HG03558 (cell line): ENCODE measurements at regions not wholly inside any gene's neighbourhood (a gene's known extent, or its start where the extent isn't known, plus 50 kb on each side); places are given as distances from the start of the nearest gene placed in this dataset.

Source experiments
- ATAC-seq: cut with Tn5 transposase; IDR thresholded peaks from one replicate; pipeline ENCODE4 v1.9.1; 2021; ENCODE audit warnings: moderate number of reproducible peaks; ENCODE audit not compliant: unreplicated experiment; ENCODE audit errors: extremely low read depth

- no peak for ATAC-seq
Observed at GRCh38 chr4:138964716-138965426, 50.7 kb upstream of the NOCT start.

- no peak for ATAC-seq
Observed at GRCh38 chr4:138963412-138963811, 52.2 kb upstream of the NOCT start.

GRCh38 chr4:138961664-138962063 lies 53.9 kb upstream of the NOCT start:
- no peak for ATAC-seq

GRCh38 chr4:138961129-138961528 lies 54.5 kb upstream of the NOCT start:
- no peak for ATAC-seq

GRCh38 chr4:138960175-138960710 lies 55.3 kb upstream of the NOCT start:
- ATAC-seq, result no peak

GRCh38 chr4:138959097-138959815 lies 56.3 kb upstream of the NOCT start:
- ATAC-seq, result no peak

GRCh38 chr4:138958519-138958918 lies 57.1 kb upstream of the NOCT start:
- ATAC-seq, result no peak

GRCh38 chr4:138957302-138957701 lies 58.3 kb upstream of the NOCT start:
- no peak for ATAC-seq

- ATAC-seq, result no peak
Observed at GRCh38 chr4:138954428-138954827, 61.2 kb upstream of the NOCT start.

- no peak for ATAC-seq
Observed at GRCh38 chr4:138953961-138954371, 61.6 kb upstream of the NOCT start.

GRCh38 chr4:138952411-138952810 lies 63.2 kb upstream of the NOCT start:
- no peak for ATAC-seq

GRCh38 chr4:138951764-138952163 lies 63.8 kb upstream of the NOCT start:
- no peak for ATAC-seq

GRCh38 chr4:138949866-138950265 lies 65.7 kb upstream of the NOCT start:
- ATAC-seq, result no peak

GRCh38 chr4:138948918-138949317 lies 66.7 kb upstream of the NOCT start:
- ATAC-seq, result no peak

GRCh38 chr4:138946306-138946705 lies 69.3 kb upstream of the NOCT start:
- ATAC-seq, result no peak

- no peak for ATAC-seq
Observed at GRCh38 chr4:138945840-138946239, 69.7 kb upstream of the NOCT start.

- ATAC-seq, result no peak
Observed at GRCh38 chr4:138945401-138945800, 70.2 kb upstream of the NOCT start.

- no peak for ATAC-seq
Observed at GRCh38 chr4:138943893-138944292, 71.7 kb upstream of the NOCT start.

GRCh38 chr4:138941037-138941436 lies 74.5 kb upstream of the NOCT start:
- no peak for ATAC-seq

GRCh38 chr4:138939960-138940359 lies 75.6 kb upstream of the NOCT start:
- no peak for ATAC-seq

- no peak for ATAC-seq
Observed at GRCh38 chr4:138938366-138938690, 77.3 kb upstream of the NOCT start.
